C4-2B (cell line): ENCODE measurements at regions not wholly inside any gene's neighbourhood (a gene's known extent, or its start where the extent isn't known, plus 50 kb on each side); places are given as distances from the start of the nearest gene placed in this dataset.

ENCODE experiments used
- H3K27ac ChIP-seq: fragments of 450-650 bp; 2 replicates; pipeline ENCODE4 v1.5.1; 2017
- ZFX ChIP-seq: fragments of 450-650 bp; IDR thresholded peaks from 2 replicates; pipeline ENCODE4 v1.6.1; 2017
- TF ChIP-seq, protein P1 (sequence below): fragments of 450-650 bp; conservative IDR thresholded peaks from 2 replicates; pipeline ENCODE4 v1.5.1; 2017; ENCODE audit warnings: mild to moderate bottlenecking

GRCh38 chr4:141815646-141816045 lies 179.3 kb downstream of the IL15 start:
- no peak overlapping the region for H3K27ac ChIP-seq
- TF ChIP-seq, protein P1, sequence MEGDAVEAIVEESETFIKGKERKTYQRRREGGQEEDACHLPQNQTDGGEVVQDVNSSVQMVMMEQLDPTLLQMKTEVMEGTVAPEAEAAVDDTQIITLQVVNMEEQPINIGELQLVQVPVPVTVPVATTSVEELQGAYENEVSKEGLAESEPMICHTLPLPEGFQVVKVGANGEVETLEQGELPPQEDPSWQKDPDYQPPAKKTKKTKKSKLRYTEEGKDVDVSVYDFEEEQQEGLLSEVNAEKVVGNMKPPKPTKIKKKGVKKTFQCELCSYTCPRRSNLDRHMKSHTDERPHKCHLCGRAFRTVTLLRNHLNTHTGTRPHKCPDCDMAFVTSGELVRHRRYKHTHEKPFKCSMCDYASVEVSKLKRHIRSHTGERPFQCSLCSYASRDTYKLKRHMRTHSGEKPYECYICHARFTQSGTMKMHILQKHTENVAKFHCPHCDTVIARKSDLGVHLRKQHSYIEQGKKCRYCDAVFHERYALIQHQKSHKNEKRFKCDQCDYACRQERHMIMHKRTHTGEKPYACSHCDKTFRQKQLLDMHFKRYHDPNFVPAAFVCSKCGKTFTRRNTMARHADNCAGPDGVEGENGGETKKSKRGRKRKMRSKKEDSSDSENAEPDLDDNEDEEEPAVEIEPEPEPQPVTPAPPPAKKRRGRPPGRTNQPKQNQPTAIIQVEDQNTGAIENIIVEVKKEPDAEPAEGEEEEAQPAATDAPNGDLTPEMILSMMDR = no peak
- TF ChIP-seq ZFX = no peak

- TF ChIP-seq ZFX = no peak
- TF ChIP-seq, protein P1 = no peak
- no peak overlapping the region for H3K27ac ChIP-seq
These were observed 189.9 kb downstream of the IL15 start for GRCh38 chr4:141826260-141826659.

GRCh38 chr4:141833209-141833608 lies 196.8 kb downstream of the IL15 start:
- TF ChIP-seq, protein P1 = no peak
- TF ChIP-seq ZFX = no peak
- H3K27ac ChIP-seq = no peak overlapping the region

DNA sequence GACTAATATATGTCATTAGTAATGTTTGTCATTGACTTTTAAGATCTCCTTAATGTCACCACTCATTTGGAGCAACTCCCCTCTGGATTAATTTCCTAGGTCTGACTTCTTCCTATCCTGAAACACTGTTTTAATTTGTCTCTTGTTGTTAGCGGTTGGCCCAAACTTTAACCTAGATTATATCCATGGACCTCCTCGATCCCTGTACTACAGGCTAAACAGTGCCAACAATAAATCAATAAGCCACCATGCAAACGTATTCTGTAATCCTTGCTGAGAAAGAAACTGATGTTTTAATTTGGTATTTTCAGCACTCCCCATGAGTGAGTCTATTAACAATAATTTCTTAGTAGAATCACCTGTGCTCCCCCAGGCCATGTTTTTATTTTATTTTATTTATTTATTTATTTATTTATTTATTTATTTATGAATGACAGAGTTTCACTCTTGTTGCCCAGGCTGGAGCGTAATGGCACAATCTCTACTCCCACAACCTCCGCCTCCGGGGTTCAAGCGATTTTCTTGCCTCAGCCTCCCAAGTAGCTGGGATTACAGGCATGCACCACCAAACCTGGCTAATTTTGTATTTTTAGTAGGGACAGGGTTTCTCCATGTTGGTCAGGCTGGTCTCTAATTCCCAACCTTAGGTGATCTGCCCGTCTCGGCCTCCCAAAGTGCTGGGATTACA lies 204.1 kb downstream of the IL15 start:
- TF ChIP-seq, protein P1 = no peak
- TF ChIP-seq ZFX = no peak
- no peak overlapping the region for H3K27ac ChIP-seq

- no peak for TF ChIP-seq ZFX
- TF ChIP-seq, protein P1 = no peak
- no peak overlapping the region for H3K27ac ChIP-seq
These were observed 206.8 kb downstream of the IL15 start for GRCh38 chr4:141843136-141843535.

- TF ChIP-seq ZFX = no peak
- TF ChIP-seq, protein P1 = no peak
- no peak overlapping the region for H3K27ac ChIP-seq
These were observed 209.5 kb downstream of the IL15 start for GRCh38 chr4:141845901-141846300.

DNA sequence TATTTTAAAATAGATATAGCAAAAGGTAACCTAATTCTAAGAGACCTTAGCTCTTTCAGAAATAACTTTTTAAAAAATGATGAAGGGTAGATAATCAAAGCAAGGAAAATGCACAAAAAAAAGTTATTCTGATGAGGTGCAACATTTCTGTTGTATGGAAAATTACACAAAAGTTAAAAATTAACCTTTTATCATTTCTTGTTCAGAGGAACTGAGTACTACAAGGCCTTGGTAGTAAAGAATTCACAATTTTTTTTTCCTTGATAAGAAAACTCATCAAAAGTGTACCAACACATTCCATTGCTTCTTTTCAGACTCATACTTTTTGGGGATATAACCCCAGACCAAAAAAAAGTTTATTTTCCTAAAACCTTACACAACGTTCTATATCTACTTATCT lies 213.0 kb downstream of the IL15 start:
- TF ChIP-seq ZFX = no peak
- TF ChIP-seq, protein P1 = no peak
- no peak overlapping the region for H3K27ac ChIP-seq
